GM19328 (cell line): ENCODE measurements at regions not wholly inside any gene's neighbourhood (a gene's known extent, or its start where the extent isn't known, plus 50 kb on each side); places are given as distances from the start of the nearest gene placed in this dataset.
"Not testable (repeated sequence)": the region's sequence is repeated elsewhere in the genome, so short reads cannot be mapped to it uniquely, and the experiment has no call there.

Experiments used
- ATAC-seq: cut with Tn5 transposase; IDR thresholded peaks from one replicate; pipeline ENCODE4 v1.9.1; 2021; ENCODE audit warnings: mild to moderate bottlenecking, moderate library complexity; ENCODE audit not compliant: unreplicated experiment

- ATAC-seq = no peak
These were observed 104.8 kb upstream of the CADM1 start for GRCh38 chr11:115608976-115609375.

- no peak for ATAC-seq
These were observed 103.5 kb upstream of the CADM1 start for GRCh38 chr11:115607621-115608221.

GRCh38 chr11:115606498-115607220 lies 102.4 kb upstream of the CADM1 start:
- ATAC-seq = no peak

GRCh38 chr11:115605871-115606497 lies 101.8 kb upstream of the CADM1 start:
- ATAC-seq = no peak

- ATAC-seq = not testable (repeated sequence)
These were observed 101.2 kb upstream of the CADM1 start for GRCh38 chr11:115605397-115605796.

- ATAC-seq = no peak
These were observed 94.9 kb upstream of the CADM1 start for GRCh38 chr11:115599125-115599524.

GRCh38 chr11:115598257-115598901 lies 94.2 kb upstream of the CADM1 start:
- ATAC-seq = no peak

GRCh38 chr11:115591380-115591779 lies 87.2 kb upstream of the CADM1 start:
- no peak for ATAC-seq

GRCh38 chr11:115590254-115590653 lies 86.0 kb upstream of the CADM1 start:
- ATAC-seq = no peak

GRCh38 chr11:115587718-115588342 lies 83.6 kb upstream of the CADM1 start:
- ATAC-seq = no peak

- peak; percentile 73 for ATAC-seq
These were observed 81.3 kb upstream of the CADM1 start for GRCh38 chr11:115585361-115586024.

- ATAC-seq = no peak
These were observed 77.8 kb upstream of the CADM1 start for GRCh38 chr11:115581871-115582639.

- no peak for ATAC-seq
These were observed 76.9 kb upstream of the CADM1 start for GRCh38 chr11:115580927-115581680.

- no peak for ATAC-seq
These were observed 76.2 kb upstream of the CADM1 start for GRCh38 chr11:115580416-115580815.

- no peak for ATAC-seq
These were observed 75.1 kb upstream of the CADM1 start for GRCh38 chr11:115579181-115579825.

GRCh38 chr11:115578275-115578674 lies 74.1 kb upstream of the CADM1 start:
- ATAC-seq = no peak

- no peak for ATAC-seq
These were observed 73.5 kb upstream of the CADM1 start for GRCh38 chr11:115577701-115578100.

- ATAC-seq = no peak
These were observed 72.6 kb upstream of the CADM1 start for GRCh38 chr11:115576606-115577380.
